DND-41 (cell line): ENCODE measurements at regions not wholly inside any gene's neighbourhood (a gene's known extent, or its start where the extent isn't known, plus 50 kb on each side); places are given as distances from the start of the nearest gene placed in this dataset.
"Not testable (repeated sequence)": the region's sequence is repeated elsewhere in the genome, so short reads cannot be mapped to it uniquely, and the experiment has no call there.

Source experiments
- ATAC-seq: fragments of 200-7000 bp; cut with Tn5 transposase; 3 replicates; pipeline ENCODE4 v1.9.1; 2021; ENCODE audit warnings: low read depth; ENCODE audit not compliant: insufficient read depth
- DNase-seq: peaks from one replicate; pipeline ENCODE4 v3.0.0-alpha.2; 2020
- H2AFZ ChIP-seq: 2 replicates; pipeline ENCODE4 v1.6.0; 2012; ENCODE audit warnings: low read depth, low read length
- H3K27ac ChIP-seq: 2 replicates; pipeline ENCODE4 v1.5.1; 2012; ENCODE audit warnings: low read length, inconsistent platforms
- H3K27me3 ChIP-seq: fragments of 200-600 bp; sonication (generic); 2 replicates; pipeline ENCODE4 v1.6.0; 2012; ENCODE audit warnings: low read length, mild to moderate bottlenecking, inconsistent platforms; ENCODE audit not compliant: insufficient read depth, poor library complexity
- H3K36me3 ChIP-seq: 2 replicates; pipeline ENCODE4 v1.5.1; 2012; ENCODE audit warnings: low read length, inconsistent platforms; ENCODE audit not compliant: insufficient read depth
- H3K4me1 ChIP-seq: 2 replicates; pipeline ENCODE4 v1.5.1; 2012; ENCODE audit warnings: mild to moderate bottlenecking, low read length; ENCODE audit not compliant: insufficient read depth
- H3K4me2 ChIP-seq: 2 replicates; pipeline ENCODE4 v1.6.0; 2012; ENCODE audit warnings: mild to moderate bottlenecking, moderate library complexity, low read length, inconsistent platforms; ENCODE audit not compliant: insufficient read depth
- H3K4me3 ChIP-seq, 2 experiments: fragments of 200-600 bp in 1 of 2; shearing (Covaris generic) in 1 of 2; 2 replicates each; pipeline ENCODE4 v1.5.1; 2012 to 2016; ENCODE audit warnings: inconsistent platforms in 2 of 2, low read length in 2 of 2, mild to moderate bottlenecking in 2 of 2, low read depth in 1 of 2, moderate library complexity in 1 of 2
- H3K79me2 ChIP-seq: 2 replicates; pipeline ENCODE4 v1.6.0; 2012; ENCODE audit warnings: low read length, inconsistent platforms; ENCODE audit not compliant: insufficient read depth
- H3K9ac ChIP-seq: 2 replicates; pipeline ENCODE4 v1.6.0; 2012; ENCODE audit warnings: low read depth, mild to moderate bottlenecking, inconsistent platforms, low read length, moderate library complexity
- H3K9me3 ChIP-seq: 2 replicates; pipeline ENCODE4 v1.5.1; 2012; ENCODE audit warnings: low read length, moderate library complexity, mild to moderate bottlenecking, inconsistent platforms; ENCODE audit not compliant: insufficient read depth, severe bottlenecking
- H4K20me1 ChIP-seq: 2 replicates; pipeline ENCODE4 v1.6.0; 2012; ENCODE audit warnings: low read length; ENCODE audit not compliant: insufficient read depth

DNA sequence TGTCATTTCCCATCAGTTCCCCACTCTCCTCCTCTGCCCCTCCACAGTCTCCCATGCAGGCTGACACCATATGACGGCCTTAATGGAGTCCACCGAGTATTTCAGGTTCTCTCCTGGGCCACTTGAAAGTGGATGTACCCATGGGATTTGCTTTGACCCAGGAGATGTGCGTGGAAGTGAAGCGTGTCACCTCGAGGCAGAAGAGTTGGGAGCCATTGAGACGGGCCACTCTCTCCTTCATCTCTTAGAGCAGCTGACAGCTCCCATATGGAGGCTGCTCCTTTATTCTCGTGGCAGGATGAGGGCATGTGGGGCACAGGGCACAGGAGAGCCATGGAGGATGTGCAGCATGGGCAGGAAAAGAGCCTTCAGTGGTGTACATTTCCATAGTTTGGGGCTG lies 144.7 kb upstream of the CRYM start:
- H3K4me1 ChIP-seq, H3K27me3 ChIP-seq, ATAC-seq, H3K9me3 ChIP-seq, H3K79me2 ChIP-seq, H3K9ac ChIP-seq, H3K4me3 ChIP-seq, H3K27ac ChIP-seq, H3K4me2 ChIP-seq, DNase-seq, H4K20me1 ChIP-seq, H2AFZ ChIP-seq, H3K36me3 ChIP-seq: not testable (repeated sequence)

DNA sequence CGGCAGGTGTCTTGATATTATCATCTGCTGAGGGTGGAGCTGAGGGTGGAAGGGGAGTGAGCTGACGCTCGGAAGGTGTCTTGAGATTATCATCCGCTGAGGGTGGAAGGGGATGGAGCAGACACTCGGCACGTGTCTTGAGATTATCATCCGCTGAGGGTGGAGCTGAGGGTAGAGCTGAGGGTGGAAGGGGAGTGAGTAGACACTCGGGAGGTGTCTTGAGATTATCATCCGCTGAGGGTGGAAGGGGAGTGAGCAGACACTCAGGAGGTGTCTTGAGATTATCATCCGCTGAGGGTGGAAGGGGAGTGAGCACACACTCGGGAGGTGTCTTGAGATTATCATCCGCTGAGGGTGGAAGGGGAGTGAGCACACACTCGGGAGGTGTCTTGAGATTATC lies 126.6 kb upstream of the CRYM start:
- ATAC-seq, H3K27me3 ChIP-seq, H3K9ac ChIP-seq, H3K9me3 ChIP-seq, H3K36me3 ChIP-seq, H4K20me1 ChIP-seq, H2AFZ ChIP-seq, DNase-seq, H3K27ac ChIP-seq, H3K79me2 ChIP-seq, H3K4me2 ChIP-seq, H3K4me1 ChIP-seq, H3K4me3 ChIP-seq: not testable (repeated sequence)

DNA sequence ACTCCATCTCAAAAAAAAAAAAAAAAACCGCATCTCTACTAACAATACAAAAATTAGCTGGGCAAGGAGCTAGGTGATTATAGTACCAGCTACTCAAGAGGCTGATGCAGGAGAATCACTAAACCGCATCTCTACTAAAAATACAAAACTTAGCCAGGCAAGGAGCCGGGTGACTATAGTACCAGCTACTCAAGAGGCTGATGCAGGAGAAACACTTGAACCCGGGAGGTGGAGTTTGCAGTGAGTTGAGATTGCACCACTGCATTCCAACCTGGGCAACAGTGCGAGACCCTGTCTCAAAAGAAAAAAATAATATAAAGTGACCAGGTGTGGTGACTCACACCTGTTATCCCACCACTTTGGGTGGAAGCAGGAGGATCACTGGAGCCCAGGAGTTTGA lies 119.8 kb upstream of the CRYM start:
- not testable (repeated sequence) for H3K4me1 ChIP-seq, H3K79me2 ChIP-seq, H3K4me3 ChIP-seq, ATAC-seq, H4K20me1 ChIP-seq, DNase-seq, H2AFZ ChIP-seq, H3K27me3 ChIP-seq, H3K36me3 ChIP-seq, H3K9me3 ChIP-seq, H3K4me2 ChIP-seq, H3K27ac ChIP-seq, H3K9ac ChIP-seq

DNA sequence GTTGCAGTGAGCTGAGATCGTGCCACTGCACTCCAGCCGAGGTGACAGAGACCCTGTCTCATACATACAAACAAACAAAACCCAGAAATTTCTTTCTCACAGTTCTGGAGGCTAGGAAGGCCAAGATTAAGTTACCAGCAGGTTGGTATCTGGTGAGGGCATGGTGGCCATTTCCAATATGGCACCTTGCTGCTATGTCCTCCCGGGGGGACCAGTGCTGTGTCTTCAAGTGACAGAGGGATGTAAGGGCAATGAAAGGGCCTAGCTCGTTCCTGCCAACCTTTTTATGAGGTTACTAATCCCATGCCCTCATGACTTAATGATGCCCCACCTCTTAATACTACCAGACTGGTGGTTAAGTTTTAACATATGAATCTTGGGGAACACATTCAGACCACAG lies 118.5 kb upstream of the CRYM start:
- not testable (repeated sequence) for H3K79me2 ChIP-seq, H3K36me3 ChIP-seq, H2AFZ ChIP-seq, H3K27ac ChIP-seq, H3K4me1 ChIP-seq, H3K9me3 ChIP-seq, DNase-seq, H3K4me2 ChIP-seq, H4K20me1 ChIP-seq, H3K9ac ChIP-seq, H3K4me3 ChIP-seq, H3K27me3 ChIP-seq
- ATAC-seq: peak; percentile 17; the same call in 1 of the 3 replicates

DNA sequence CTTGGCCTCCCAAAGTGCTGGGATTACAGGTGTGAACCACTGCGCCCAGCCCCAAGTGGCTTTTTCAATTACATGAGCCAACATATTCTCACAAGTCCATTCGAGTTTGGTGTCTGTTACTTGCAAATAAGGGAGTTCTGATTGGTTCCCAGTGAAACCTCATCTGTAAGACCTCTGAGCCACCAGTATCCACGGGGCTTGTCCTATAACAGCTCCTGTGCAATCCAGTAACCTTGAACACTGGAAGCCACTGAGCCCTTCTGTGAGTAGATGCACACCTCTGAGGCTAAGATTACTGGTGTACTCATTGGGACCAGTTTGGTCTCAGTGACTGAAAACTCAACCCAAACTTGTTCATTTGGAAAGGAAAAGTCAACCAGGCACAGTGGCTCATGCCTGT lies 112.5 kb upstream of the CRYM start:
- H2AFZ ChIP-seq, H3K9me3 ChIP-seq, H3K79me2 ChIP-seq, ATAC-seq, H4K20me1 ChIP-seq, H3K36me3 ChIP-seq, H3K9ac ChIP-seq, H3K27ac ChIP-seq, H3K4me1 ChIP-seq, H3K4me2 ChIP-seq, H3K4me3 ChIP-seq, DNase-seq, H3K27me3 ChIP-seq: not testable (repeated sequence)

DNA sequence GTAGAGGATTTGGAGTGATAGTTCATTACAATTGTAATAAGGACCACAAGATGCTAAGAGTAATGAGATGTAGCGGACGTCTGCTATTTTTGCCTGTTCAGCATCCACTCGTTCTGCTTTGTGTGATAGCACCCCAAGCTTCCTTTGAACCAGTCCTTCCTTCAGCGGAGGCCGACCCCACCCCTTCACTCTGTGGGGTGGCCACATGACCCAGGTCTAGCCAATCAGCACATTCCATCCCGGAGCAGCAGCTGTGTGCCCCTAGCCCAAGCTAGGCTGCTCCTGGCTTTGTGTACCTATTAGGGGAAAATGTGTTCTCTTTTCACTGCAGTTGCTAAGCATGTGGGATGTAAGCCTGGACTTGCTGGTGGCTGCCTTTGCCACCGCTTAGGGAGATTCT lies 111.8 kb upstream of the CRYM start:
- H4K20me1 ChIP-seq, H3K4me2 ChIP-seq, H3K4me1 ChIP-seq, H3K79me2 ChIP-seq, H3K27me3 ChIP-seq, H3K9me3 ChIP-seq, H3K27ac ChIP-seq, H3K4me3 ChIP-seq, H2AFZ ChIP-seq, H3K36me3 ChIP-seq, H3K9ac ChIP-seq: not testable (repeated sequence)
- DNase-seq (peak; percentile 21), ATAC-seq (peak; percentile 61; the same call in 1 of the 3 replicates)

DNA sequence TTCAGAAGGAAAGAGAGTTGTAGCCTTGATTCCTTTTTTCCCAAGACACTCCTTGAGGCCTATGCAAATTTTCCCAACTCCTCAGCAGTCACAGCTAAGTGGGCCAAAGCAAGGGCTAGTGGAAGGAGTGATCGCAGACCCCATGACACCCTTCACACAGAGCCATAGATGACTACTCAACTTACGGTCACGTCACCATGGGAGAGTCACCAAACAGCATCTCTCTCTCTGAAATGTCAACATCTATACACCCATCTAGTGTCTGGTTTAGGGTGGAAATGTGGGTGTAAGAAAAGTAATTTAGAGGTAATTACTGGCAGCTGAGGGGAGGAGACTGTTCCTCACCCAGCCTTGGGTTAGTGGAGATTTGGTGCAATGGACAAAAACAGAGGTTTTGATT lies 109.7 kb upstream of the CRYM start:
- DNase-seq, H3K27ac ChIP-seq, H4K20me1 ChIP-seq, ATAC-seq, H3K4me2 ChIP-seq, H3K4me1 ChIP-seq, H3K79me2 ChIP-seq, H3K4me3 ChIP-seq, H3K9ac ChIP-seq, H2AFZ ChIP-seq, H3K27me3 ChIP-seq, H3K9me3 ChIP-seq, H3K36me3 ChIP-seq: not testable (repeated sequence)

DNA sequence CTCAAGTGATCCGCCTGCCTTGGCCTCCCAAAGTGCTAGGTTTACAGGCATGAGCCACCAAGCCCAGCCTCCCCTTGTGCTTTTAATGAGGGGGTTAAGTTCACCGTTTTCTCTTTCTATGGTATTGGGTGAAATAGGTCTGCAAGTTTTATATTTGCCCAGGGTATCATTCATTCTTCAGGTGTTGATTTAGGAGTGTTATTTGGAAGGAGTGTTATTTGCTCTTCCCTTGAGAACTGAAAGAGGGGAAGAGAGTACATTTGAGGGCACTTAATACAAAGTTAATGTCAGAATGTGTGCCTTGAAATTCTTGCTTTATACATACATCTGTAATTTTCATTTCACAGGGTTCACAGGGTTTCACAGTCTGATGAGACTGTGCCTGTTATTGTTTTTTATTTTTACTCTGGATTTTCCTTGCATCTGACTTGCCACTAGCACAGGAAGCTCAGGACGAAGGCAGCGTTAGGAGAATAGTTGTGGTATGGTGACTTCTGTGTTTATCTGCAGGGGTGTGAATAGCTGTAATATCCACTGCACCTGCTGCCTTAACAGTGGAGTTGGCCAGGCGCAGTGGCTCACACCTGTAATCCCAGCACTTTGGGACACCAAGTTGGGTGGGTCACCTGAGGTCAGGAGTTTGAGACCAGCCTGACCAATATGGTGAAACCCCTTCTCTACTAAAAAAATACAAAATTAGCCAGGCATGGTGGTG lies 108.3 kb upstream of the CRYM start:
- ATAC-seq, DNase-seq, H3K36me3 ChIP-seq, H3K9me3 ChIP-seq, H4K20me1 ChIP-seq, H3K9ac ChIP-seq, H3K4me2 ChIP-seq, H3K27me3 ChIP-seq, H3K4me1 ChIP-seq, H3K79me2 ChIP-seq, H3K27ac ChIP-seq, H3K4me3 ChIP-seq, H2AFZ ChIP-seq: not testable (repeated sequence)
